ENCODE measurements at regions not wholly inside any gene's neighbourhood (a gene's known extent, or its start where the extent isn't known, plus 50 kb on each side); places are given as distances from the start of the nearest gene placed in this dataset.

- TF ChIP-seq ZNF398 (CRISPR knock-in tag; IDR thresholded peaks at IDR 0.05): no peak
- no peak for TF ChIP-seq HDGF (IDR thresholded peaks at IDR 0.05)
Measured at GRCh38 chr9:99485459-99485858, 263.4 kb downstream of the SEC61B start (continued).

GRCh38 chr9:99486684-99487083, 264.6 kb downstream of the SEC61B start:
- H3K9ac ChIP-seq (ENCODE audit: insufficient read depth in 1 of 2, low read depth in 2 of 2, low read length in 2 of 2): no peak overlapping the region
- H4K20me1 ChIP-seq (replicated peaks; ENCODE audit: control insufficient read depth, insufficient read depth, low read length): no peaks in the 10 kb centered on the region
- FAIRE-seq (no peak), DNase-seq (ENCODE audit: extremely low read depth in 1 of 4, low spot score in 3 of 4) (no peak), ATAC-seq (no peak)
- H3K27me3 ChIP-seq (ENCODE audit: control insufficient read depth in 2 of 2, insufficient read depth in 2 of 2, low read length in 2 of 2): peaks cover 0 to 3% of the 10 kb centered on the region in 2 experiments; a peak in 2 of 5 replicates
- no peaks in the 10 kb centered on the region for H3K79me2 ChIP-seq (ENCODE audit: control insufficient read depth, insufficient read depth, low read length)
- intact Hi-C loops (cut with micrococcal nuclease): no loop called here
- H3K9me1 ChIP-seq (ENCODE audit: control insufficient read depth, insufficient read depth, low read length): no peaks in the 10 kb centered on the region
- H2AFZ ChIP-seq (ENCODE audit: low read depth, low read length): no peak overlapping the region
- ChIA-PET POLR2A (interaction anchor here (1.4 kb wide), 1 partner anchor 13 kb away, joined by 3 read pairs; no protein-coding TSS in a partner anchor), CTCF (ENCODE audit: low intra/inter-chr PET ratio) (no interaction called here)
- no peak overlapping the region for H3K4me3 ChIP-seq
- H3K27ac ChIP-seq (ENCODE audit: extremely low read depth, low read depth, low read length): no peak overlapping the region
- H3K4me2 ChIP-seq (ENCODE audit: insufficient read depth, low read length): no peak overlapping the region
- no peaks in the 10 kb centered on the region for H3K36me3 ChIP-seq (ENCODE audit: control insufficient read depth, insufficient read depth, low read length)
- no peaks in the 10 kb centered on the region for H3K4me1 ChIP-seq (replicated peaks in 1 of 2; ENCODE audit: control insufficient read depth in 2 of 2, insufficient read depth in 2 of 2, low read length in 2 of 2)
- BruUV-seq (replicated peaks): no TSS peak
- no peak for TF ChIP-seq CAMTA2 (CRISPR knock-in tag; conservative IDR thresholded peaks at IDR 0.05)
- peak; percentile 28; the same call in 1 of the 2 replicates for TF ChIP-seq RFX1 (IDR thresholded peaks at IDR 0.05)
- no peaks in the 10 kb centered on the region for H3K9me3 ChIP-seq (replicated peaks; ENCODE audit: control insufficient read depth, insufficient read depth, low read depth, low read length)
- in situ Hi-C loops (cut with MboI): no loop called here
